ENCODE measurements at regions not wholly inside any gene's neighbourhood (a gene's known extent, or its start where the extent isn't known, plus 50 kb on each side); places are given as distances from the start of the nearest gene placed in this dataset.

DNA sequence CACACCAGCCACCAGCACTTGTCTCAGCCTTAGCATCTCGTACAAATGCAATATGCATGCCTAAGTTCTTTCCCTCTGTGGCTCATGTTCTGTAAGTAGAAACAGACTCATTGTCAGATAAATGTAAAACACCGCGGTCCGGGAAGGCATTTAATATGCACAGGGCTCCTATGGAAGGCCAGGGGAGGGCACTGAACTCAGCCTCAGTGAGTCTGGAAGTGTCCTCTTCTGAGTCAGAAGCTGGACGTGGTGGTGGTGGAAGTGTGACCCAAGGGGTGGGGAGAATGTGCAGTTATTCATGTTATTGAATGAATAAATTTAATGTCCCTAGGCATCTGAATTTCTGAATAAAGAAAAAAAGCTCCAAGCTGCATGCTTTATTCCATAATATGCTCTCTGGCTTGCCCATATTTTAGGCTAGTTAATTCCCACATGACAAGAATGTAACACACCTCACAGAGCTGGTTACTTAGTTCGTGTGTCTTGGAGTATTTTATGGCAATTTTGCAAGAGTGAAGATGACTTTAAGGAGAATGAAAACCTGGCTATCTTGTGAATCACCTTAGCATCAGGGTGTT, 193.1 kb upstream of the GATB start:
- DNase-seq (ENCODE audit: low read depth in 4 of 4, low spot score in 3 of 4): no peak

DNA sequence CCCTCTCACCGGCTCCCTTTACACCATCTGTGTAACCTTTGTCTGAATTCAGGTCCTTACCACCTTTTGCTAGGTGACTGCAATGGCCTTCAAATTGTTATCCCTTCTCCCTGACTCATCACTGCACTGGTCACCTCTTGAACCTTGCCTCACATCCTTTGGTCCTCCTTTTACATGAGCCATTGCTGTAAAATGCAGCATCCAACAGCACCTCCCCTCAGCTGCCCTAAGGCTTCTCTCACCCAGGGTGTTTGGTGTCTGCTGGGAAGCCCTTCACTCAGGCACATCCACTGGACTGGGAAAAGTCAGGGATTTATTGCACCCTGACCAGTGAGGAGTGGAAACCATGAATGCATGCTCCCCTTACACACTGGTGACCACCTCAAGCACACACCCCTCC, 192.5 kb upstream of the GATB start:
- DNase-seq (ENCODE audit: low read depth in 4 of 4, low spot score in 3 of 4): no peak

DNA sequence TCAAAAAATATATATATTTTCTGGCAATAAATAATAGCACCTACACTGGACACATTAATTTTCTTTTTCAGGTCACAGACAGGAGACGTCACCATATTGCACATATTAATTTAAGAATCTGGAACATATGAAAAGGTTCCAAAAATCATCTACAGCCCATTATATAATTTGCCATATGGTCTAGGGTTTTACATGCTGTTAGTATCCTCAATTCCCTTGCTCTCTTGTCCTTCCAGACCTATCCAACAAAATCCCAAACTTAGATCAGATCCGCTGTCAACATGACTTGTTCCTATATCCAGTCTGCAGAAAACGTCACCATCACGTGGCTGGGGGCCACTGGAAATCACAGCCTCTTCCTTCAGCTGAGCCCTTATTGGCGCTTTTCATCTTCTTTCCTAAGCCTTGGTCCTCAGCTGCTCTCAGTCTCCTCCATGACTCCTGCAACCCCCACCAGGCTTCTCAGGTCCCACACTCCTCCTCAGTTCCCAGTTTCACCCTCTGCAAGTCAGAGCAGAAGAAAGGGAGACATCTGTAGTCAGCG, 192.0 kb upstream of the GATB start:
- no peak for DNase-seq (ENCODE audit: low read depth in 4 of 4, low spot score in 3 of 4)

DNA sequence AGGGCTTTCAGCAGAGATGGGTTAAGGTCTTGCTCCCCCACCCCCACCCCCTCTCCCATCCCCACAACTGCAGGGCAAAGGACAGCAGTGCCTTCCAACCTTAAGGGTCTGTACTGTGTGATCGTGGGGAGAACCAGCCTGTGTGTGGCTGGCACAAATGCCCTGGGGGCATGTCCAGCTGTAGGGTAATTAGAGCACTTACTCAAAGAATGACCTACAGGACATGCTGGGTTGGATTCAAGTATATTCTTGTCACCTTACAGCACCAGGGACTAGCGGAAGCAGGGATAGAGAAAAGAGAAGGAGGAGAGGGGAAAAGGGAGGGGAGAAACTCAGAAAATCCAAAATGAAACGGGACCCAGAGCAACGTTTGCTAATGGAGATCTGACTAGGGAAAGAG, 191.3 kb upstream of the GATB start:
- DNase-seq (ENCODE audit: low read depth in 4 of 4, low spot score in 3 of 4): no peak

DNA sequence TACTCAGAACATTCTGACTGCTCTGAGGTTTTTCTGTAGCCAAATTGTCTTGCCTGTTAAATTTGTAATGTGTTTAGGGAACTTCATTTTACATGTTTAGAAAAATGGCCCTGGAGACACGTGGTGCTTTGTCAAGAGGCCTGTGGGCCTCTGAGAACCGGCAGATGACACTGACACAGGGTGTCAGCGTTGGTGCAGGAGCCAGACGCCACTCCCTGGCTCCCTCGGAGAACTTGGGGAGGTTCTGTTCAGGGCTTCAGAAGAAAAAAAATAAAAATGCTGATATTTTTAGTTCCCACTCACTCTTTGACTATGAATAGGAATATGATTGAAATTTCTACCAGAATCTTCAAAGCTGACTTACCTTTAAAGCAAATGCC, 190.9 kb upstream of the GATB start:
- DNase-seq (ENCODE audit: low read depth in 4 of 4, low spot score in 3 of 4): no peak

DNA sequence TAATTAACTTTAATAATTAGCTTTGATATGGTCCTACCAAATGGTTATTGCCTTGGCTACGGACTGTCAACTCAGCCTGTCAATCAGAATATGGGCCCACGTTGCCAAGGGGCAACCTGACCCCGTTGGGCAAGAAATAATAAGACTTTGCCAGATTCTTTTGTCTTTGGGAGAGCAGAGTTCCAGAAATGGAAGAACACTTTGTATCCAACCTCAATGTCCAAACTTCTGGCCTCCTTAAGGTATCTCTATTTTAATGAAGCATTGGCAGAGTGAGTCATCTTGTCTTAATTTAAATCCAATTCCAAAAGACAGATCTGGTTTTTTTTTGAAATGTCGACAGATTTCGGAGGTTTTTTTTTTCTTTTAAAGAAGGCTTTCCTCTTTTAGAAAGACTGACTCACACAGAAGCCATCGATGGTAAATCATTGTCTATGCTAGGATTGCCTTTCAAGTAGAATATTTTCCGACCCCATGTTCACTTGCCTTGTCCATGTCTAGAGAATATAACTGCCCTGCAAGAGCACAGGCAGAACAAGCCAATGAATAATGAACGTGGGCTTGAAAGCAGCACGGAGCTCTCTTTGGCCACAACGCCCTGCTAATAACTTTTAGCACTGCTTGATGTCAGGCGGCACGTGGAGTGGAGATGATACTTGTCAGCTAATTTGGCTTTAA, 190.3 kb upstream of the GATB start:
- no peak for DNase-seq (ENCODE audit: low read depth in 4 of 4, low spot score in 3 of 4)

DNA sequence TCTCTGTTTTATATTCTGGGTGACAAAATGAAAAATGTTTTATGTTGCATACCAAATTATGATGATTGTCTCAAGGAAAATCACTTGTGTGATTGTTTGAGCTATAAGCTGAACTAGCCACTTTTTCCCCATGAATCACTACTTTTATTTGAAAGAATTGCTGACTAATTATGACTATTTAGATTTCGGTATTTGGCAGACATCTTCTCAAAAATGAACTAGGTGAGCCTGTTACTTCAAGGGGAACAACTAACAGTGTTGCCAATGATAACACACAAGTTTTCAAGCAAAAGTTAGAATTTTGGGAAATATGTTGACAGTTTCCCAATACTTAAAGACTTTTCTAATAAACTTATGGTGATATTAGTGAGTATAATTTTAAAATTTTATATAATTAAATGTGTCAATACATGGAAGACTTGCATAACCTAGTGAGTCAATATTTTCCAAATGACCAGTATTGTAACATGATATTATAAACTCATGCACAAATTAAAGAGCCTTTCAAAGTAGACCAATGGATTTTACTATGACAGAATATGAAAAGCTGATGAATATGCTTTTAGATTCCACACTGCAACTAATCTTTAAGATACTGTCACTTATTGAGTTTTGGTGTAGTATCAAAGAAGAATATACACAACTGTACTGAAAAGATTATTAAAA, 187.7 kb upstream of the GATB start:
- no peak for DNase-seq (ENCODE audit: low read depth in 4 of 4, low spot score in 3 of 4)

DNA sequence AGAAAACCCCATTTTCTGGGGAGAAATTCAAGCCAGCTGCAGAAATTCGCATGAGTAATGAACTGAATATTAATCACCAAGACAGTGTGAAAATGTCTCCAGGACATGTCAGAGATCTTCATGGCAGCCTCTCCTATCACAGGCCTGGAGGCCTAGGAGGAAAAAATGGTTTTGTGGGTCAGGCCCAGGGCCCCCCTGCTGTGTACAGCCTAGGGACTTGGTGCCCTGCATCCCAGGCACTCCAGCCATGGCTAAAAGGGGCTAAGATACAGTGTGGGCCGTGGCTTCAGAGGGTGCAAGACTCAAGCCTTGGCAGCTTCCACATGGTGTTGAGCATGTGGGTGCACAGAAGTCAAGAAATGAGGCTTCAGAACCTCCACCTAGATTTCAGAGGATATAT, 185.9 kb upstream of the GATB start:
- DNase-seq (ENCODE audit: low read depth in 4 of 4, low spot score in 3 of 4): no peak

DNA sequence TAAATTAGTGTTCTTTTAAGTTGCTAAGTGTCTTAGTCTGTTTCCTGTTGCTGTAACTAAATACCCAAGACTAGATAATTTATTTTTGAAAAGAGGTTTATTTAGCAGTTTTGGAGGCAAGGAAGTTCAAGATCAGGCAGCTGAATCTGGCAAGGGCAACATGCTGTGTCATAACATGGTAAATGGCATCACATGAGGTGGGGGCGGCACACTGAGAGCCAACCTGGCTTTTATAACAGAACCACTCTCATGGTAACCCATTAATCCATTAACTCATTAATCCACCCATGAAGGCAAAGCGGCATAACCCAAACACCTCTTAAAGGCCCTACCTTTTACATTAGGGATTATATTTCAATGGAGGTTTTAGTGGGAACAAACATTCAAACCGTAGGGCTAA, 182.2 kb upstream of the GATB start:
- DNase-seq (ENCODE audit: low read depth in 4 of 4, low spot score in 3 of 4): peak in 3 of 4 donors; percentile 18 to 22 (median 21)

DNA sequence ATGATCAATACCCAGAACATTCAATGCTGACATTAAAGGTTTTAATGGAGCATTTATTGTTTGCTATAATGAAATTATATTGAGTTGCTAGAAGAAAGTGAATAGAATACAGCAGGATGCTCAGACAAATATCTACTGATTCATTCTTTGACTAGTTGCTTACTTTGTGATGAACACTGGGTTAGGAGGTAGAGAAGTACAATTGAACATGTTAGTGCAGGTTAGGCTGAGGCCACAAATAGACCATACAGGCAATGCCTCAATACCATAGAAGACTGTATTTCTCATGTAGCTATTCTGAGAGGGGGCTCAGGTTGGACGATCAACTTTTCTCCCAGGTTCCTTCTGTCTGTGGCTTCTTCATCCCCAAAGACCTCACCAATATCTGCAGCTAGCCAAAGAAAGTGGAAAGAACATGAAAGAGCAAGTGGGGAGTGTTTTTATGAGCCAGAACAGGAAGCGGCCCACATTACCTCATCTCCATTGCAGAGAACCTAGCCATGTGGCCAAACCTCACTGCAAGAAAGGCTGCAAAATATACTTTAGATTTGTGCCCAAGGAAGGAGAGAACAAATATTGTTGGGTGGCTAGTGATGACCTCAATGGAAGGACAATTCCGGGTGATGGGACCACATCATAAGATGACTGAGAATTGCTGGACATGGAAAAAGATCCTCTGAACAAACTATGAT, 180.3 kb upstream of the GATB start:
- DNase-seq (ENCODE audit: low read depth in 4 of 4, low spot score in 3 of 4): no peak

DNA sequence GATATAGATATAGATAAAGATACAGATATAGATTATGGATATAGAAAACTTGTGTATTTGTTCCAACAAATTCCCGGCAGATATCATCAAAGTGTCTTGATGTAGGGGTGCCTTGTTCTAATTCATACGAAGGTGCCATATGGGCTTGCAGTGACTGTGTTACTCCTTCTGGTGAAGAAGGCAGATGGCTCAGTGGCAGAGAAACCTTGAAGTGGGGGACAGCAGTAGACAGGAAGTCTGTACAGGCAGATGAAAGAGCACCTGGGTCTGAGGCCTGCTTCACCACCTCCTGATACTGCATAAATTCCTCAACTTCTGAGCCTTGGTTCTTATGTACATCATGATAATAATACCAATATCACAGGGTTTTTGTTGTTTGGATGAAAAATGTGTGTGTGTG, 179.5 kb upstream of the GATB start:
- DNase-seq (ENCODE audit: low read depth in 4 of 4, low spot score in 3 of 4): no peak

DNA sequence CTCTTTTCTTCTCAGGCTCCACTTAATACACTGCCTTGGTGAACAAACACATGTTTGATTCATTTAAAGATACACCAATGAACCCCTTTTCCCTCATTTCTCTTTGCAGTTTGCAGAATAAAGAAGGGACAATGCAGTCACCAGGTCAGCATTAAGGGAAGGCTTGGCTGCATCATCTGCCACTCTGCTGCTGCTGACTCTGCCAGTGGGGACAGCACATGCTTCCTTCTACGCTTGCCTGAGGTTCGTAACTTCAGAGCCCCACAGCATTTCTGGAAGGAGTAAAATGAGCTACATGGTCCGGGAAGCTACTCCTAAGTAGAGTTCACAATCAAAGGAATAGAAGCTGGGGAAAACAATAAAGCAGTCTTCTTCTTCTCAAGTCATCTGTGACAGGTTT, 178.9 kb upstream of the GATB start:
- DNase-seq (ENCODE audit: low read depth in 4 of 4, low spot score in 3 of 4): no peak

DNA sequence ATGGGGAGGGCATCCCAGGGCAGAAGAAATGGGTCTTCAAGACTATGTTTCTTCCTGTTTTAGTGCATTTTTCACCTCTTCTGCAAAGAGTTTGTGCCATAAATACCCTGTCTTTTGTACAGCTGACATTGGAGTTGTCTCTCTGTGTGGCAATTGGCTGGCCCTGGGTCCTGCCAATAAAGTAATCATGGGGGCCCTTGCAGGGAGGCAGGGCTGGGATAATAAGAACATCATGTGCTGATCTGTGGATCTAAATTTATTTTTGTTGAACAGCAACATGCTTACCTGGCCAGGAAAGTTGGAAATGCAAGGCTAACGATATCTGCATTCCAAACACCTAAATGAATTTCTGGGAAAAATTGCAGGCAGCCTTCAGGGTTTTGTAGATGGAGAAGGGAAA, 174.6 kb upstream of the GATB start:
- no peak for DNase-seq (ENCODE audit: low read depth in 4 of 4, low spot score in 3 of 4)

DNA sequence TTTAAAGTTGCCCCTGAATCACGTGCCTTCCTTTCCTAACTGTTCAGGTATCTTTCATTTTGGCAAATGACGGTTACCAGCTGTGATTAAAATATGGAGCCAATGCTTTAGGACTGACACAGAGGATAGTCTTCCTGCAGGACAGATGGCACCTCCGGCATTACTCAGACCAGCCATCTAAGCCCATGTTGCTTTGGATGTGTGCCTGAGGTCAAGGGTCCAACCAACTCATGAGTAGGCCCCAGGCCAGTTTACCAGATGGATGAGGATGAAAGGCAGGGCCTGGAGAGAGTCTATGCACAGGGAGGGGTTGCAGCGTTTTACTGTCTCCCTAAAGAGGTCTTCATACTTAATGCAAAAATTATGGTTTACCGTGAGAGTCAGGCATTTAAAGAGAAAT, 174.0 kb upstream of the GATB start:
- no peak for DNase-seq (ENCODE audit: low read depth in 4 of 4, low spot score in 3 of 4)

DNA sequence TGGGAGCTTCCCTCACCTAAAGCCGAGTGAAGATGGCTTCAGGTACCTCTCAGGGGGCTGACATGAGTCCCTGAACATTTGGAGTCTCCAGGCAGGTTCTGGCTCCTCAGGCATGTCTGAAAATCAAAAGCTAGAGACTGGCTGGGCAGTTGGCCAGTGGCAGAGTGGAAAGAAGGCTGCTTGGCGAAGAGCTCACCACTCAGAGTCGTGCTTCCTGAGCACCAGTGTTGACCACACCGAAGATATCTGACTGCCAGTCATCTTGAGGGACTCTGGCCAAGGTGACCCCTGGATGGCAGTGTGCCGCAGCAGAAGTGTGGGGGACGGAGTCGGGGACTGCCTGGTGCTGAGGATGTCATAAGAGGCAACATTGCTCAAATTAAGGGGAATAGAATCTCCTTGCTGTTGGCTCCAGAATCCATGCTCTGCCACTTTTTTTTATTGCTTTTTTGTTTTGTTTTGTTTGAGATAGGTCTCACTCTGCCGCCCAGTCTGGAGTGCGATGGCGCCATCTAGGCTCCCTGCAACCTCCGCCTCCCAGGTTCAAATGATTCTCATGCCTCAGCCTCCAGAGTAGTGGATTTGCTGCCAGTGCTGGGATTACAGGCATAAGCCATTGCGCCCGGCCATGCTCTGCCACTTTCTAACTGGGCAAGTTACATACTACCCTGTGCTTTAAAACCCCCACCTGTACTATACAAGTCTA, 172.5 kb upstream of the GATB start:
- DNase-seq (ENCODE audit: low read depth in 4 of 4, low spot score in 3 of 4): no peak

DNA sequence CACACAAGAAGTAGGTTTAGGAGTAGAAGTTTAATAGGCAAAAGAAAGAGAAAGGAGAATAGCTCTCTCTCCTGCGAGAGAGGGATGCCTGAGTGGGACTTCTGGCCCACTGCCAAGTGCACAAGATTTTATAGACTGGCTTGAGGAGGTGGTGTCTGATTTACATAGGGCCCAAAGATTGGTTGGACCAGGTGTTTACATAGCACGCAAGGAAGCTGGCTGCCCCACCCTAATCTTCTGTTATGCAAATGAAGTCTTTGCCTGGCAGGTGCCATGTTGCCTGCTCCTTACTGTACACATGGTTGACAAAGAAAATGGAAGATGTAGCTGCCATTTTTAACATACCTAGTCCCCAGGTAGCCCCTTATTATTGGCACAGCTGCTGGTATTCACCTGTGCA, 170.8 kb upstream of the GATB start:
- DNase-seq (ENCODE audit: low read depth in 4 of 4, low spot score in 3 of 4): no peak

DNA sequence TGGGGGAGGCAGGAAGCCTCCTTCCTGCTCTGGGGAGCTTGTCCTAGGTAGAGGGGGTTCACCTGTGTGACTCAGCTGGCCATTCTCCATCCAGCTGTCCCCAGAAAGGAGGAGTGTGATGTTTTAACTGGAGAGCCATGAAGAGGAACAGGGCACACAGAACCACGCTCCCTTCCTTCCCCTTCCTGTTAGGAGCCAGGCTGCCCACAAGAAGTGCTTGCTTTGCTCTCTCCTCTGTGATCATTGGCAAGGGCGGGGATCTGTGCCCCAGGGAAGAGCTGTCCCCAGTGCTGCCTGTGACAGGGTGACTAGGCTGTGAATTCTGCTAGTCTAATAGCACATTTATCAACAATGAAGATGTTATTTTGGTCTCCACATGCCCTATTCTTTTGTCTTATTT, 169.6 kb upstream of the GATB start:
- DNase-seq (ENCODE audit: low read depth in 4 of 4, low spot score in 3 of 4): no peak

DNA sequence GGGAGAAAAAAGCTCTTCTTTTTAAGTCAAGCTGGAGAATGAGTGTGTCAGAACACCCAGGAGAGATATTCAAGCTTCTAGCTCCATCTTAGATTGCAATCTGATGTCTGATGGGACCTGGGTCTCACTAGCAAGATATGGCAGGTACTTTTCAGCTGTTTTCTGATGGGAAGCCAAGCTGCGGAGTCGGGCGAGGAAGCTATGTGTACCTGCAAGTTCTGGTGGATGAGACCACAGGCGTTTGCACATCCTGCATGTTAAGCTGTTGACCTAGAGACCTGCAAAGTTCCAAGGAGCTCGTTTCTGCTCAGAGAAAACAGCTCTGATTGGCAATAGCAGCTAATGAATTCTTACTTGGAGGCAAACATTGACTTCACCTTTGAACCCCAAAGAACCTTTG, 167.3 kb upstream of the GATB start:
- no peak for DNase-seq (ENCODE audit: low read depth in 4 of 4, low spot score in 3 of 4)

DNA sequence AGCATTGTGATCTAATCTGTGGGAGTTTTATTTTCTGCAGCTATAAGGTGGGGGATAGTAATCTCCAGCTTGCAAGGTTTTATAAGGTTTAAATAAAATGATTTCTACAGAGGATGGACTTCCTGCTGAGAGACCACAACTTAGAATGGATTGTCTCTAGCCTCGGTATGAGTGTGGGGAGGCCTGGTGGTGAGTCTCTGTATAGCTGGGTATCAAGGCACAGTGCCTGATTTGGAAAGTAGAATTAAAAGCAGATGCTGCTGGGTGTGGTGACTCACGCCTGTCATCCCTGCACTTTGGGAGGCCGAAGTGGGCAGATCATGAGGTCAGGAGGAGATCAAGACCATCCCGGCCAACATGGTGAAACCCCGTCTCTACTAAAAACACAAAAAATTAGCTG, 162.0 kb upstream of the GATB start:
- DNase-seq (ENCODE audit: low read depth in 4 of 4, low spot score in 3 of 4): no peak

DNA sequence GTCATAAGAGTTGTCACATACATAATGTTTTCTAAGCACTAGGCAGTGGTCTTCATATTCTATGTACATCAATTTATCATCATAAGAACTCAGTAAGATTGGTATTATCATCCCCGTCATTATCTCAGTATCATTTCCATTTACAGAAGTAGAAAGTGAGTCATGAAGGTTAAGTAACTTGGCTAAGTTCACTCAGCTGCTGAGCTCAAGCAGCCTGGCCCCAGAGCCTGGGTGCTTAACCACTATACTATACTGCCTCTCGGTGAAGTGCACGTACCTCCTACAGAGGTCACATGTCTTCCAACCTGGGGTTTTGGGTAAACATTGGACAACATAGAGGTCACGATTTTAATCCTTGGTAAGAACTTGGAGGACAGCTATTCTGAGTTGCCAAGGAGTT, 161.5 kb upstream of the GATB start:
- no peak for DNase-seq (ENCODE audit: low read depth in 4 of 4, low spot score in 3 of 4)

DNA sequence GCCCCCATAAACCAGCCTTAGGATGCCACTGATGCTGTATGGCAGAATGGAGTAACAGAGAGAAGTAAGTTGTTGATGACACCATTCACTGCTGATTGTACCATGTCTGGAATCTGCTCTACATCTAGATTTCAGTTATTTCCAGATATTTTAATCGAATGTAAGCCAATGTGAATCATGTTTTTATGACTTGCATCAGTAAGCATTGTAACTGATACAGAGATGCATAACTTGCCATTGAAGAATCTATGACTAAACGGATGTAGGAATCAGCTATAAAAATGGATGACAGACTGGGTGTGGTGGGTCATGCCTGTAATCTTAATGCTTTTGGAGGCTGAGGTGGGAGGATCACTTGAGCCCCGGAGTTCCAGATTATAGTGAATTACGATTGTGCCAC, 161.0 kb upstream of the GATB start:
- DNase-seq (ENCODE audit: low read depth in 4 of 4, low spot score in 3 of 4): no peak

Measured in left renal pelvis (tissue), 4 donors.